B cell (primary cell): ENCODE measurements at regions not wholly inside any gene's neighbourhood (a gene's known extent, or its start where the extent isn't known, plus 50 kb on each side); places are given as distances from the start of the nearest gene placed in this dataset.

Source experiments
- EZH2 ChIP-seq: IDR thresholded peaks from 2 replicates; pipeline ENCODE4 v1.6.1; 2012; ENCODE audit warnings: borderline replicate concordance, low read depth, mild to moderate bottlenecking, moderate library complexity, low read length; ENCODE audit not compliant: insufficient read depth, poor library complexity, severe bottlenecking
- TF ChIP-seq, protein P1 (sequence below): fragments of 200-600 bp; IDR thresholded peaks from one replicate; pipeline ENCODE4 v1.8.0; 2022; ENCODE audit warnings: antibody characterized with exemption, mild to moderate bottlenecking

DNA sequence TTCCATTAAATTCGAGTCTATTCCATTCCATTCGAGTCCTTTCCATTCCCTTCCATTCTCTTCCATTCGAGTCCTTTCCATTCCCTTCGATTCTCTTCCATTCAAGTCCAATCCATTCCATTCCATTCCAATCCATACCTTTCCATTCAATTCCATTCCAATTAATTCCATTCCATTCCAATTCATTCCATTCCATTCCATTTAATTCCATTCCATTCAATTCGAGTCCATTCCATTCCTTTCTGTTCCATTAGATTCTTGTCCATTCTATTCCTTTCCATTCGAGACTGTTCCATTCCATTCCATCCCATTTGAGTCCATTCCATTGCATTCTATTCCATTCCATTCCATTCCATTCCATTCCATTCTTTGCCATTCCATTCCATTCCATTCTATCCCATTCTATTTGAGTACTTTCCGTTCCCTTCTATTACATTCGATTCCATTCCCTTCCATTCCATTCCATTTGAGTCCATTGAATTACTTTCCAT lies 1130.0 kb downstream of the RPIA start:
- TF ChIP-seq EZH2: no peak
- TF ChIP-seq, protein P1, sequence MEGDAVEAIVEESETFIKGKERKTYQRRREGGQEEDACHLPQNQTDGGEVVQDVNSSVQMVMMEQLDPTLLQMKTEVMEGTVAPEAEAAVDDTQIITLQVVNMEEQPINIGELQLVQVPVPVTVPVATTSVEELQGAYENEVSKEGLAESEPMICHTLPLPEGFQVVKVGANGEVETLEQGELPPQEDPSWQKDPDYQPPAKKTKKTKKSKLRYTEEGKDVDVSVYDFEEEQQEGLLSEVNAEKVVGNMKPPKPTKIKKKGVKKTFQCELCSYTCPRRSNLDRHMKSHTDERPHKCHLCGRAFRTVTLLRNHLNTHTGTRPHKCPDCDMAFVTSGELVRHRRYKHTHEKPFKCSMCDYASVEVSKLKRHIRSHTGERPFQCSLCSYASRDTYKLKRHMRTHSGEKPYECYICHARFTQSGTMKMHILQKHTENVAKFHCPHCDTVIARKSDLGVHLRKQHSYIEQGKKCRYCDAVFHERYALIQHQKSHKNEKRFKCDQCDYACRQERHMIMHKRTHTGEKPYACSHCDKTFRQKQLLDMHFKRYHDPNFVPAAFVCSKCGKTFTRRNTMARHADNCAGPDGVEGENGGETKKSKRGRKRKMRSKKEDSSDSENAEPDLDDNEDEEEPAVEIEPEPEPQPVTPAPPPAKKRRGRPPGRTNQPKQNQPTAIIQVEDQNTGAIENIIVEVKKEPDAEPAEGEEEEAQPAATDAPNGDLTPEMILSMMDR: peak; percentile 7
